Left lung (tissue), 4 donors: ENCODE measurements at regions not wholly inside any gene's neighbourhood (a gene's known extent, or its start where the extent isn't known, plus 50 kb on each side); places are given as distances from the start of the nearest gene placed in this dataset.

Experiments used
- ATAC-seq: fragments of 200-7000 bp; cut with Tn5 transposase; one replicate; pipeline ENCODE4 v1.9.1; 2020; ENCODE audit warnings: moderate library complexity
- DNase-seq, 4 donors: peaks; one replicate each; pipeline ENCODE4 v3.0.0-alpha.2; 2013 to 2020
- H3K27ac ChIP-seq, 2 donors: fragments of 200-600 bp; sonication (generic) in 1 of 2; one replicate each; pipeline versions ENCODE4 v1.5.0 to v1.8.0; 2020 to 2021
- H3K27me3 ChIP-seq, 2 donors: fragments of 200-600 bp; sonication (generic) in 1 of 2; one replicate each; pipeline versions ENCODE4 v1.5.0 to v1.8.0; 2020 to 2021
- H3K36me3 ChIP-seq, 2 donors: fragments of 200-600 bp; sonication (generic) in 1 of 2; one replicate each; pipeline versions ENCODE4 v1.5.0 to v1.8.0; 2020 to 2021
- H3K4me1 ChIP-seq, 2 donors: fragments of 200-600 bp; one replicate each; pipeline ENCODE4 v1.8.0; 2021
- H3K4me3 ChIP-seq, 2 donors: fragments of 200-600 bp; sonication (generic) in 1 of 2; one replicate each; pipeline versions ENCODE4 v1.5.0 to v1.8.0; 2020 to 2021; ENCODE audit warnings: mild to moderate bottlenecking in 1 of 2
- H3K9me3 ChIP-seq, 2 donors: fragments of 200-600 bp; sonication (generic) in 1 of 2; one replicate each; pipeline versions ENCODE4 v1.5.0 to v1.8.0; 2020 to 2021
- CTCF ChIP-seq, 2 donors: fragments of 200-600 bp; sonication (generic) in 1 of 2; IDR thresholded peaks; one replicate each; pipeline versions ENCODE4 v1.5.0 to v1.8.0; 2021; ENCODE audit warnings: antibody characterized with exemption in 2 of 2
- intact Hi-C, 2 donors: fragments of 100-400 bp; cut with DNase I; formaldehyde crosslinking; loops; one replicate each; pipeline versions ENCODE4 v1.11.2 to v1.14.2; 2022
- donor health status: DM: no; HTN: yes; CAD: no.
- donor health status: DM: no; HTN: no; CAD: no.

- Histone ChIP-seq H3K9me3 (peaks cover 0 to 4% of the 10 kb centered on the region in 2 donors), H3K4me1 (no peaks in the 10 kb centered on the region), H3K27me3 (no peaks in the 10 kb centered on the region), H3K4me3 (no peak overlapping the region), H3K36me3 (no peaks in the 10 kb centered on the region), H3K27ac (no peak overlapping the region)
- no peak for DNase-seq
- TF ChIP-seq CTCF (IDR thresholded peaks at IDR 0.05): no peak
- ATAC-seq: no peak
- intact Hi-C loops: no loop called here
Measured at GRCh38 chr2:41109744-41110143, 657.9 kb upstream of the SLC8A1 start.

- DNase-seq: no peak
- no peak for TF ChIP-seq CTCF (IDR thresholded peaks at IDR 0.05)
- H3K4me1 ChIP-seq: no peaks in the 10 kb centered on the region
- H3K4me3 ChIP-seq: no peak overlapping the region
- ATAC-seq: no peak
- peaks cover 0 to 4% of the 10 kb centered on the region in 2 donors for H3K9me3 ChIP-seq
- H3K36me3 ChIP-seq: no peaks in the 10 kb centered on the region
- no peaks in the 10 kb centered on the region for H3K27me3 ChIP-seq
- intact Hi-C loops: no loop called here
- H3K27ac ChIP-seq: no peak overlapping the region
Measured at GRCh38 chr2:41111836-41112627, 660.1 kb upstream of the SLC8A1 start.

- H3K9me3 ChIP-seq: peaks cover 0 to 4% of the 10 kb centered on the region in 2 donors
- no peaks in the 10 kb centered on the region for H3K4me1 ChIP-seq
- H3K27ac ChIP-seq: no peak overlapping the region
- no peak for TF ChIP-seq CTCF (IDR thresholded peaks at IDR 0.05)
- intact Hi-C loops: no loop called here
- H3K4me3 ChIP-seq: no peak overlapping the region
- H3K36me3 ChIP-seq: no peaks in the 10 kb centered on the region
- ATAC-seq: no peak
- no peaks in the 10 kb centered on the region for H3K27me3 ChIP-seq
- no peak for DNase-seq
Measured at GRCh38 chr2:41116106-41116797, 664.4 kb upstream of the SLC8A1 start.

GRCh38 chr2:41119489-41119888 lies 667.6 kb upstream of the SLC8A1 start:
- no peaks in the 10 kb centered on the region for H3K36me3 ChIP-seq
- intact Hi-C loops: no loop called here
- no peak for TF ChIP-seq CTCF (IDR thresholded peaks at IDR 0.05)
- no peaks in the 10 kb centered on the region for H3K9me3 ChIP-seq
- no peak overlapping the region for H3K27ac ChIP-seq
- no peak for DNase-seq
- no peak overlapping the region for H3K4me3 ChIP-seq
- no peaks in the 10 kb centered on the region for H3K27me3 ChIP-seq
- H3K4me1 ChIP-seq: no peaks in the 10 kb centered on the region
- ATAC-seq: no peak

GRCh38 chr2:41123341-41123740 lies 671.5 kb upstream of the SLC8A1 start:
- no peak for DNase-seq
- no peaks in the 10 kb centered on the region for H3K36me3 ChIP-seq
- H3K27ac ChIP-seq: no peak overlapping the region
- ATAC-seq: no peak
- no peak overlapping the region for H3K4me3 ChIP-seq
- H3K9me3 ChIP-seq: no peaks in the 10 kb centered on the region
- no peaks in the 10 kb centered on the region for H3K27me3 ChIP-seq
- H3K4me1 ChIP-seq: no peaks in the 10 kb centered on the region
- TF ChIP-seq CTCF (IDR thresholded peaks at IDR 0.05): no peak
- intact Hi-C loops: no loop called here
